Inflammatory macrophage treated with lipopolysaccharide for 4 hours (primary cell): ENCODE measurements at regions not wholly inside any gene's neighbourhood (a gene's known extent, or its start where the extent isn't known, plus 50 kb on each side); places are given as distances from the start of the nearest gene placed in this dataset.

Source experiments
- DNase-seq: peaks from one replicate; pipeline ENCODE4 v3.0.0-alpha.2; 2020

DNA sequence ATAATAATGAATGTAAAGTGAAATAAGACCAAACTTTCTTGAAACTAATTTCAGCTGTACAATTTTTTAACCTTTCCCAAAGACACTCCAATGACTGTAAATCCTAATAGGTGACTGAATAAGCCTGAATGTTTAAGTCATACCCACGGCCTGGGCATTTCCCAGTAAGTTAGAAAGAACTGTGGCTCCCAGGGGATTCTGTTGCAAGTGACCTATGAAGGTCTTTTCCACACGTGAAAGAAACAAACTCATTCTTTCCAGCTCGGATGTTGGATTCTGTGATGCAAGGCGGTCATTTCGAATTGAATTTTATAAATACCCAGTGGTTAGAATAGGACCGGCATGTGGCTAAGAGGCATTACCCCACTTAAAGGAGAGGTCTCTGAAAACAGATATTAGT lies 1134.4 kb downstream of the GALC start:
- no peak for DNase-seq

DNA sequence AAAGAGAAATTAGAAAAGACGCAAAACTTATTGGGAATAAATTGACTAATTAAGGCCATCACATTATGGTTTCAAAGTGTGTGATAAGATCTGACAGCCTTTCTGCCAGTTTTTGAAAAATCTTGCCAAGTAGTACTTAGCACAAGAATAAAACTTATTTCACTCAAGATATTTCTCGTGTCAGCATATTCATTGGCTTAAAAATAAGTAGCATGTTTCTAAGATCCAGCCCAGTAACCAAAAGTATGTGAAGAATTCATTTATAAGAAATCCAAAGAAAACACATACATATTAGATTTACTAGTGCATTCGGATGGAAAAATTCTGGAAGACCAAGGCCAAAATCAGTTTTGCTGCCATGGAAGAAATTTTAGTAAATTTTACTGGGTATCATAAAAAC lies 1135.0 kb downstream of the GALC start:
- DNase-seq: no peak

DNA sequence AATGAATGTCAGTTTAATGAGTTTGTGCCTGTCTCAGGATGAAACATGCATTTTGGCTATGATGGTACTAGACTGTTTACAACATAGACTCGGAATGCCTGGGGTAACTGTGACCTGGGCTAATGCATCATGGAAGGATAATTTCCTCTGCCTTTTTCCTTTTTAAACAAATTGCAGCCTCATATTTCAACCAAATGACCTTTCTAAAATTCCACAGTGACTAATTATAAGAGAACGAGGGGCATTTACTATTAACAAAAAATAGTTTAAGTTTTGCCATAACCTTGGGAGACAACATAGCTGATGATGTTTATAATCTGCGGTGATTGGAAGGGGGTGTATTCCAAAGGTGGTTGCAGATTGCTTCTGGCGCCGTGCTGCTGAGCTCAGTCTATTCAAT lies 1140.5 kb downstream of the GALC start:
- DNase-seq: no peak

DNA sequence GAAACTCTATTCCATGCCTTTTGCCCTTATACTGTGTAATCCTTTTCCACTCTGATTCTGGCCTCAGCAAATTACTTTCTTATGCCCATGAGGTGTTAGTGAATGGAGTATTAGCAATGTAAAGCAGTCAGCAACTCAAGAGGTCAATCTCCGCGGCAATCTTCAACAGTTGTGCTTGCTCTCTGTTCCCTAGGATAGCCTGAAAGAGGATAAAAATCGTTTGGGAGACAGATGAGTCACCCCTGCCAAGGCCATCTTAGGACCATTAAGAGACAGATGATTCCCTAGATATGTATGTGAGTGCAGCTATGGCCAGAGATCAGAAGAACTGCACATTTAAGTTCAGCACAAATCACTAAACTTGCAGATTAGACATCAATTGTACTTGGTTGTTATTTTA lies 1145.8 kb downstream of the GALC start:
- DNase-seq: no peak

DNA sequence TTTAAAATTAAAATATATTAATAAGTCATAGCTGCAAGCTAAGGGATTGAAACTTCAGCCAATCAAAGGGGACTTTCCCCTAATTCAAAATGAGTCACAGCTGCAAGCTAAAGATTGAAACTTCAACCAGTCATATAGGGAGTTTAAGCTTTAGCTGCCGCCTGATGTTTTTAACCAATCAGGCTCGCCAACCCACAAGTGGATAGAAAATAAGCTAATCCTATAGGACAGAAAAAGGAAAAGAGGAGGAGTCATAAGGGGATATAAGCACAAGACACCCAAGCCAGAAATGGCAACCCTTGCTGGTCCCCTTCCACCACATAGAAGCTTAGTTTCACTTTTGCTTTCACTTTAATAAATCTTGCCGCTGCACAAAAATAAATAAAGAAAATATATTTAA lies 1154.6 kb downstream of the GALC start:
- DNase-seq: peak; percentile 18

DNA sequence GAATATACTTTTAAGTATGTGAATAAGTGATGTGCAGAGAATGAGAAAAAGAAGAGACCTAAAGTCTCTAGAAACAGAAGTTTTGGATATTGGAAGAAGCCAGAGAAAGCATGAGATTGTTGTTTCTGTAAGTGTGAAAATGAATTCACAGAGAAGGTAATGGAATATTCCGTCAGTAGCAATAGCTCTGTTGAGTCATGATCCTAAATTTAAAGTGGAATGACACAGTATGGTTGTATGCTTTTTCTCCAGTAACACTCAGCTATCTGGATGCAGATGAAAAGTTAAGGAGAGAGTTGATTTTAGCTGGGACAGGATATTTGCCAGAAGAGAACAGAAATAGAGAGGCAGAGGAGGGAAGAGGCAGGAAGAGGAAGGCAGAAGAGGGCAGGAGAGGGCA lies 1166.3 kb downstream of the GALC start:
- DNase-seq: no peak

DNA sequence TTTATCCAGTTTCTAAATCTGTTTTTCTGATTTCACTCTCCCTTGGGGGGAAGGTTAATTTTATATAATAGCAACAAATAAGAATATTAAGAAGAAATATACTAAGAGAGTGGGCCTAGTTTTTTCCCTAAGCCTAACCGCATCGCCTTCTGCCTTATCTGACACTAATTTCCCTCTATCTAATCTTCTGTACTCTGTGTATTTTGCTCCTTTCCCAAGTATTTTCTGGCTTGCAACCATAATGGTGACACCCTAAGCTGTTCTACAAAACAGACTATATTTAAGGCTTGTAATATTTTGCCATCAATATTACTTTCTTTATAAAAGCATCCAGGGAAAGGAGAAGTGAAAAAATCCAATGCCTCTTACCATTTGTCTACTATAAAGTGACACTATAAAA lies 1168.8 kb downstream of the GALC start:
- DNase-seq: no peak

DNA sequence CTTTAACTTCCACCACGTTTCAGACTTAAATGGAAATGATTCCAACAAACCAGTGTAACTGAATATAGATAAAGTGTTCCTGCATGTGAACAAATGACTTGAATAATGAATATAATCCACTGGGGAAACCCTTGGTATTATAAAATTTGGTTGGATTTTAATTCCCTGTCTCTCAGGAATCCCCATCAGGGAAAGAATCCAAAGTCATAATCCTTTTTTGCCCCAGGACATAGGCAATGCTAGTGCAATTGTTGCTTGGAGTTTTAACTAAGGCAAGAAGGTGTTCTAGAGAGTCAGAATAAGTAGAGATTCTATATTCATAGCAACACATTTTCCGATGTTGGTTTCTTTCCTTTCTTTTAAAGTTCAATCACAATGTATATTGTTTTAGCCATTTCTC lies 1169.4 kb downstream of the GALC start:
- no peak for DNase-seq

DNA sequence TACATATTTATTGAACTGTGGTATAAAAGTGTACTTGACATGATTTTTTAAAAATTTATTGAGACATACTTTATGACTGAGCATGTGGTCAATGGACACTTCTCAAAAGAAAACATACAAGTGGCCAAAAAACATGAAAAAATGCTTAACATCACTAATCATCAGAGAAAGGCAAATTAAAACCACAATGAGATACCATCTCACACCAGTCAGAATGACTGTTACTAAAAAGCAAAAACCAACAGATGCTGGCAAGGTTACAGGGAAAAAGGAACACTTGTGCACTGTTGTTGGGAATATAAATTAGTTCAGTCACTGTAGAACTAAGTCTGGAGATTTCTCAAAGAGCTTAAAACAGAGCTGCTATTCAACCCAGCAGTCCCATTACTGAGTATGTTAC lies 1177.6 kb downstream of the GALC start:
- no peak for DNase-seq

DNA sequence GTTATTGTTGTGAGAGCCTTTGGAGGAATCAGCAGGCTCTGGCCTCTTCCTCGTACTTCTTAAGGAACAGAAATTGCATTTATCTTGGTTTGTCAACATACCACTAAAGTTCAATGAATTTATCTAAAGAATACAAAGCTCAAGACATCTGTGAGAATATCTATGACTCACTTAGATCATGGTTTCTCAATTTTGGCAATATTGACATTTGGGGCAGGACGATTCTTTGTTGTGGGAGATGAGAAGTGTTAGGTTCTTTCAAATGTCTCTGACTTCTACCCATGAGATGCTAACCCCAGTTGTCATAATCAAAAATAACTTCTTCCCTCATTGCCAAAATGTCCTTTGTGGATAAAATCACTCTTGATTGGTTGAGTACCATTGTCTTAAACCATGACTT lies 1190.3 kb downstream of the GALC start:
- no peak for DNase-seq

DNA sequence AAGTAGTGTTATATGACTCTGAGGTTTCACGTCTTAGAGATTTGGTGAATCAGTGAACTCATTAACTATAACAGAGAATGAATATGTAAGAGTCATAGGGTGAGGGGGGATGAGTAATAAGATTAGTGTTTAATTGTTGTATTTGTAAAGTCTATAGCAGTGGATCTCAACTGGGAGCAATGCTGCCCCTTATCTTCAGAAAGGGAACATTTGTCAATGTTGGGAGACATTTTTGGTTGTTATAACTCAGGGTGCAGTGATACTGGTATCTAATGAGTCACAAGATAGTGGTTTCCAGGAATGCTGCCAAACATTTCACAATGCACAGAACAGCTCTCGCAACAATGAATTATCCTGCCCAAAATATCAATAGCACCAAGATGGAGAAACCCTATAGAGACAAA lies 1193.7 kb downstream of the GALC start:
- DNase-seq: peak; percentile 8

DNA sequence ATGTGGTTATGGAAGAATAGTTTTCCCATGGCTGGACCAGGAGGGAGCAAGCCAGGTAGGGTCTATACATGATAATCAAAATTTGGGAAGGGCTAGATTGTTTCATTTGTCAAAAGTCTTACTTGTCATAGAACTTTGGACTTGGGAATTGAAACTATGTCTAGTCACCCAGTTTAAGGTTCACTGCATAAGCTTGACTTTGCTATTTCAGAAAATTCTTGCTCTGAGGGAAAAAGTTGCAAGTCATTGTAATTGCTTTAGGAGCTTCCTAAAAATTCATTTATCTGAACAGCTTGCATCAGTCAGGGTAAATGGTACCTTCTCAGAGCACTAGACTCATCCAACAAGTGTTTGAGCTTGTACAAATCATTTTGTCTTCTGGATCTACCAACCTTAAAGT lies 1194.7 kb downstream of the GALC start:
- no peak for DNase-seq

DNA sequence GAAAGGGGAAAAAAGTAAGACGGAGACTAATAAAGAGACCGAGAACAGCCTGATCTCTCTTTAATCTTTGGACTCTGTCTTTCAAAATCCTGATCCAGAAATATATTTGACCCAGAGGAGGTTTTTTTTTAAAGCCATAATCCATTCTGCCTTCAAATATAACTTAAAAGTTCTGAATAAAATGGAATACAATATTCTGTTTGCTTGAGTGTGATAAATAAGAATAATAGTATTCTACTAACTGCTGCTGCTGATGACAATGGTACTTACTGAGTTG lies 1196.0 kb downstream of the GALC start:
- no peak for DNase-seq

DNA sequence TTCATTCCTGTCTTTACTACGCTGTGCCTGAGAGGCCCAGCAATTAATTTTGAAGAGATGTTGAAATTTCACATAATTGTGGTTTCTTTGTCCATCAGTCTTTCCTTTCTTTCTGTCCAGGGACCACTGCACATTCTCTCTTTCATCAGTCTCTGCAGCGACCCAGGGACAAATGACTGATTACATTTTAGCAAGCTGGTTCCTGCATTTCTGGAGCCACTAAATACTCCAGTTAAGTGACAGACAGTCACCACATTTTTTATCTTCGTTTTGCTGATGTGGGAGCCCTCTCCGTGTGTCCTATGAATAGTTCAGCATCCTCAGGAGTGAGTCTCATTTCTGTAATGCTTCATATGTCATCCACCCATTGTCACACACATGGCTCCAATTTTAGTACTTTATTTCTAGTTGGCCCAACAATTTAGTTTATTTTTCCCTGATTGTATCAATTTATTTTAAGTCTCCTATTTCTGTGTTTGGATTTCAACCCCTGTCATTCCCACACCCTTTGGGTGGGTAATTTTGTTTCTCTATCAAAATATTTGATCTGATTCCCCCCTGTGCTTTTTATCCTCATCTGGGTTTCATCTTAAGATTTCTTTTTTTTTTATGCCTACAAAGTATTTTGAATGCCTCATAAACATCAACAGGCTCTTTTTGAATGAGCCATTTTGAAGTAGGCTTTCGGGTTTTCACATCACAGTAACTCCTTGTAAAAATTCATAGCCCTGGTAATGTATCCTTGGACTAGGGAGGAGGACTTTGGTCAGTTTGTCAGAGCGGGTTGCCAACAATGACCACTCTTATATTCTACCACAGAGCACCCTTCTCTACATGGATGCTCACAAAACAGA lies 1196.5 kb downstream of the GALC start:
- DNase-seq: no peak

DNA sequence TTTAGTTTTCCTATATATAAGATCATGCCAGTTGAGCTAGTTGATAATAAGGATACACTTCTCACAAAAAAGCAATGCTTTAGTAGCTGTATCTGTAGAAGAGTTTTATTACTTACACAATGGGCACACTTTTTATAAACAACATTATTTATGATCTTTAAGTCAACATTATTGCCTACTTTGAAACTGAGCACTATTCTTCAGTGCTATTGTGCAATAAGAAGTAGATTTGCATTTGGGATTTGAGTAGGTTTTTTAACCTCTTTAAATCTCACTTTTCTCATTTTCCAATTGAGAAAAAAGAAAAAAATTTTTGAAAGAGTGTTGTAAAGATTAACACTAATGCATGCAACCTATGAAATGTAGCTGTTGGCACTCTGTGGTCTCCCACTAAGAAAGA lies 1198.3 kb downstream of the GALC start:
- no peak for DNase-seq

DNA sequence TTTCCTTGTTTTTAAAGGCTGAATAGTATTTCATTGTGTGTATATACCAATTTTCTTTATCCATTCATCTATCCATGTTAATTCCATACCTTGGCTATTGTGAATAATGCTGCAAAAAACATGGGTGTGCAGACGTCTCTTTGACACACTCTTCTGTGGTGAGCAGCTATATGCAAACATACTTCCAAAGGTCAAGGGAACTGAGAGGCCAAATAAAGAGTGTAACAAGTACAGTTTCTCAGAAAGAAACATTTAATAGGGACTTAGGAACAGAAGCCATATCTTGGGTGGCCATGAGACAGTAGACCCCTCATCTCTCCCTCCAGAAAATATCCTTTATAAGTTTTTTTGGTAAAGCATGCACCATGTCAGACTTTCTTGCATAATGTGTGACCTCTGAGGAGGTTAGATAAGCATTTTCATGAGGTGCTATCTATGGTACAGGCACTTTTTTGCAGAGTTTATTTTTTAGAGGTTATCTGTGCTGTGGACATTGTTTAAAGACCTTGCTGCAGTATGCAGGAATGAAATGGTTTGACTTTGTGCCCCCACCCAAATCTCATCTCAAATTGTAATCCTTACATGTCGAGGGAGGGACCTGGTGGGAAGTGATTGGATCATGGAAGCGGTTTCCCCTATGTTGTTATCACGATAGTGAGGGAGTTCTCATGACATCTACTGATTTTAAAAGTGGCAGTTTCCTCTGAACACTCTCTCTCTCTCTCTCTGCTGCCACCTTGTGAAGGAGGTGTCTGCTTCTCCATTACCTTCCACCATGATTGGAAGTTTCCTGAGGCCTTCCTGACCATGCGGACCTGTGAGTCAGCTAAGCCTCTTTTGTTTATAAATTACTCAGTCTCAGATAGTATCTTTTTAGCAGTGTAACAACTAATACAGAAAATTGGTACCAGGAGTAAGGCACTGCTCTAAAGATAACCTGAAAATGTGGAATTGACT lies 1202.3 kb downstream of the GALC start:
- DNase-seq: no peak

DNA sequence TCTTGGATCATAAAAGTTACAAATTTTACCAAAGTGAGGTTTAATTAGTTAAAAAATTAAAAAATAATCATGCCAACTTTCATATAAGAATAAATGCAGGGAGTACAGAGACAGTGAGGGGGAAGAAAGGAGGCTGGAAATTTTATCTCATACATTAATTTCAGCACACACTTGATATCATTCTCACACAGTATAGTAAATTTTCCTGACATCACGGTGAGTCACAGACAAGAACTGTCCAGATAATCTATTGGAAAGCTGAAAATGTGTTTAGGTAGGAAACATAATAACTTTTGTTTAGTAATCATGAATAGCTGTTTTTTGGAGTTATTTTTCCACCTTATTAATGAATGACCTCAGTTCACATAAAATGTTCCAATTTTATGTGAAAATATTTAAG lies 1204.8 kb downstream of the GALC start:
- DNase-seq: no peak

DNA sequence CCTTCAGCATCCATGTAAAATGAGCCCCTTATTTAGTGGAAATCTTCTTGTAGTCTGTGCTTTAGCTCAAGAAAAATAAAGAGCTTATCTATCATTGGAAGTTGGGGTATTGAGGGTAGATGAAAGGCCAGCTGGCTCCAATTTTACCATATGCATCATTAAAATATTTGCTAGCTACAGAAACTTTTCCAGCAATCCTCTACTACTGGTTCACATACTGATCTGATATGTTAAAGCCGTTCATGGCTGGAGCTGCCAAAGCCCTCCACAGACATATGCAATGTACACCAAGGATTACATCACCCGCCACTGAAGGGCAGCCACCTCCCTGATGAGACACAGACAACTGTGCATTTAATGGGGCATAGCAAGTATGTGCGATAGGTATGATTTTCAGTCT lies 1205.3 kb downstream of the GALC start:
- no peak for DNase-seq

DNA sequence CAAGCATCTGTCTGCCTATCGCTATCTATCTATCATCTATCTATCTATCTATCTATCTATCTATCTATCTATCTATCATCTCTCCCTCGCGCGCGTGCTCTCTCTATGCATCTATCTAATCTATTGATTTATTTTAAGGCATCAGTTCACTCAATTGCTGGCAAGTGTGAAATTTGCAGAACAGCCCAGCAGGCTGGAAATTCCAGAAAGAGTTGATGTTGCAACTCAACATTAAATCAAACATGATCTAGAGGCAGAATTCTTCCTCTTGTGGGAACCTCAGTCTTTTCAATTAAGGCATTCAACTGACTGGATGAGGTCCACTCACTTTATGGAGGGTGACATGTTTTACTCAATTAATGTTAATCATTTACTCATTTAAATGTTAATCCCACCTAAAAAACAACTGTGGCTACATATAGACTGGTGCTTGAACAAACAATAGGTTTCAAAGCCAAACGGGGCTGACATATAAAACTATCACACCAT lies 1210.8 kb downstream of the GALC start:
- peak; percentile 25 for DNase-seq

DNA sequence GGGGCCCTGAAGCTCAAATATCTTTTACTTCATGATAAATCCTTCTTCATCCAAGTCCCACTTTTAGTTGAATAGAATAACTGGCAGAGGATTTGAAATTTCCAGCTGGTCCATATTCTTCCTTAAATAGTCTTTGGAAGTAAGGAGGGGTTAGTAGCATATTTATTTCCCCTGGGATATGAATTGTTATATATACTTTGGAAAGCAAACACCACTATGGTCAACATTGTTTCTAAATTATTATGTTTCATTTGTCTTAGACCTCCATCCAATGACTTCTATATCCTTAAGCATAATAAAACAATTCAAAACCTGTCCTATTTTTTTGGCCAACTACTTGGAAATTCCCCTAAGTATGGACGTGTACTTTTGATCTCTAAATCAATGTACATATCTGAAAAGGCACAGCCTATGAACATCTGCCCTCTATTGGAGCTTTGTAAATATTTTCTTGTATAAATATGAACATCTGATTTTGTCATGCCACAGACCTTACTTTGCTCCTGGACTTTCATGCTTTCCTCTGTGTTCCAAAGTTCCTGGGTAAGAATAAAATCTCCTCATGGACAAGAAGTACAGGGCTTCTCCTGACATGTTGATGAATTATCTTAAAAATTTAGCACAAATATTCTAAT lies 1212.0 kb downstream of the GALC start:
- DNase-seq: no peak

DNA sequence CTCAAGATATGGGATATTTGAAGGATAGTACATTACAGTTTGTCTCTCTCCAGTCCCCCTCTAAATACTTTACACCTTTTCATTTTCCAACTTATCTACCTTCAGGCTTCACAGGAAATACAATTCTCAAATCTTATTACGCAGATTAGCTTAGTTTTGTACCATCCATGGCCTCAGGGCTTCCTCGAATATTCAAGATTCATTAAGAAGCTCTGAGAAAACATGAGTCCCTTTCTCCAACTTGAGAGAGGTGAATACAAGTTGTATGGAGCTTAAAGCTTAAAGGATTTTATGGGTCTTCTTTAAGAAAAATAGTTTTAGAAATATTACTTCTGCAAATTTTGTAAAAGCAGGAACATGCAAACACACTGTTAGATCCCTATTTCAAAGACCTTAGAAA lies 1212.5 kb downstream of the GALC start:
- DNase-seq: no peak

DNA sequence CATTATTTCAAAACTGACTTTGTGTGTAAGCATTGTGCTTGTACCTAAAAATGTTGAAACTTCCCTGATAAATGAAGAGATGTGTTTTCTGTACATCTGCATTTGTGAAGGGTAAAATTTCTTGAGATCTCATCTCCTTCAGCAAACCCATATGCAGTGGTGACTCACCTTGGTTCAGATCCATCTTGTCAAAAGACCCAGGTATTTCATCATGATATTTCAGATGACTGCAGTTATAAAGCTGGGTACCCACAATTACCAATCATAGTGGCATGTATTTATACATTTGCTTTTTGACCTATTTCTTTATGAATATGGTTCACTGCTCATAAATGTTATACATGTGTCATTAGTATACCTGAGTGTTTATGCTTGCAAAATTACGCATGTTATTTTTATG lies 1213.6 kb downstream of the GALC start:
- no peak for DNase-seq

DNA sequence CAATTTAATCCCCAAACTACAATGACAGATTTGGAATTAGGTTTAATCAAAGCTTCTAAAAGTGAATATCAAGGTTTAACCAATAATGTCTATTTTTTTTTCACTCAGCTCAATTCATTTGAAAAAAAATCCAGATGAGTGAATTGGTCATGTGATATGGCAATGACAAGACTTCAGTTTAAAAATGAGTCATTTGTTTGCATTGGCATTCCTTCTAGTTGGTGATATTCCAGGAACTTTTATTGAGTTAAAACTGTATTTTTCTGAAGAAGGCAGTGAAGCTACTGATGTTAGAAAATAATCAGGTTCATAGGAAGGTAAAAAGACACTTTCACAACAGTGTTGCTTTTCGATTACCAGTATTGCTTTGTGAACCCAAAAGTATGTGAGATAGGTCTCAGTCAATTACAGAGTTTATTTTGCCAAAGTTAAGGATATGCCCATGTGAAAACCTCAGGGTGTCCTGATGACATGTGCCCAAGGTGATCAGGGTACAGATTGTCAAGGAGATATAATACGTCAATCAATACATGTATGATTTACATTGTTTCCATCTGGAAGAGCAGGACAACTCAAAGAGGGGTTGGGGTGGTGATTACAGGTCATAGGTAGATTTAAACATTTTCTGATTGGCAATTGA lies 1214.9 kb downstream of the GALC start:
- DNase-seq: no peak
